ENCODE measurements at regions not wholly inside any gene's neighbourhood (a gene's known extent, or its start where the extent isn't known, plus 50 kb on each side); places are given as distances from the start of the nearest gene placed in this dataset.

DNA sequence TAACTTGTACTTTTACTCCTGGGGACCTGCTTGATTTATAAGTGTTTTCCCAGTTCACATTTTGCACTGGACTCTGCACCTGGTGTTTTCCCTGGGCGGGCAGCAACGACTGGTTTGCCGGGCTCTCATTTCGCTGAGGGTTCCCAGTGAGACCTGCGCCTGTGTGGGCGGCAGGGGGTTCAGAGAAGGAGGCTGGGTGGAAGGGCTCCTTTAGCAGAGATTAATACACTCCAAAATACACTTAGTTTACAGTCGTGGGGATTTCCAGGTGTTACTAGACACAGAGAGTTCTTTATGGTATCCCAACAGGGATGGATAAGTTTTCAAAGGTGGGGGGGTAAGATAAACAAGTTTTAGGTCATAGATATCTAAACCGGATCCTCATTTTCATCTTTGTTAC, 53.0 kb upstream of the SHISA3 start:
- ChIA-PET CTCF (no interaction called here), POLR2A (no interaction called here), RAD21 (ENCODE audit: low non-redundant PET in 1 of 2, low total read pairs in 2 of 2, uncharacterized antibody in 2 of 2, unreplicated experiment in 2 of 2) (no interaction called here)
- Histone ChIP-seq H3K4me3 (replicated peaks in 1 of 2; ENCODE audit: low read depth in 1 of 2, low read length in 2 of 2) (no peak overlapping the region), H3K27me3 (ENCODE audit: insufficient read depth, low read length) (no peaks in the 10 kb centered on the region), H3K4me1 (ENCODE audit: control insufficient read depth in 1 of 2, insufficient read depth in 2 of 2, low read length in 2 of 2) (no peaks in the 10 kb centered on the region; a peak in 1 of 4 replicates), H3K9ac (ENCODE audit: low read length) (no peak overlapping the region), H3K4me2 (ENCODE audit: low read length) (no peak overlapping the region), H3K9me2 (ENCODE audit: insufficient read depth) (no peaks in the 10 kb centered on the region), H3K9me3 (ENCODE audit: control insufficient read depth in 1 of 2, insufficient read depth in 1 of 2, low read depth in 1 of 2, low read length in 2 of 2) (no peaks in the 10 kb centered on the region), H3K79me2 (ENCODE audit: insufficient read depth, low read length) (no peaks in the 10 kb centered on the region), H3K36me3 (ENCODE audit: control insufficient read depth in 1 of 2, insufficient read depth in 2 of 2, low read length in 2 of 2) (no peaks in the 10 kb centered on the region), H3K27ac (ENCODE audit: low read depth, low read length) (no peak overlapping the region), H2AFZ (ENCODE audit: low read depth, low read length, poor library complexity, severe bottlenecking) (no peak overlapping the region), H4K20me1 (ENCODE audit: insufficient read depth) (no peaks in the 10 kb centered on the region)
- no peak for DNase-seq (ENCODE audit: low read depth, low spot score)
- ATAC-seq = no peak
- TF ChIP-seq ELF1 (IDR thresholded peaks at IDR 0.05; ENCODE audit: borderline replicate concordance, low read depth) (no peak), SP1 (IDR thresholded peaks at IDR 0.05; ENCODE audit: low read depth) (no peak), FOSL1 (IDR thresholded peaks at IDR 0.05; ENCODE audit: low read depth) (no peak), CEBPB (IDR thresholded peaks at IDR 0.05; ENCODE audit: low read depth) (no peak), ATF3 (IDR thresholded peaks at IDR 0.05) (no peak), EZH2phosphoT487 (IDR thresholded peaks at IDR 0.05; ENCODE audit: borderline replicate concordance) (no peak), SRF (IDR thresholded peaks at IDR 0.05; ENCODE audit: low read depth) (no peak), JUND (IDR thresholded peaks at IDR 0.05) (no peak), RAD21 (IDR thresholded peaks at IDR 0.05; ENCODE audit: low read depth) (no peak), REST (IDR thresholded peaks at IDR 0.05; ENCODE audit: low read depth) (no peak), POLR2AphosphoS5 (IDR thresholded peaks at IDR 0.05; ENCODE audit: low read depth, low read length) (no peak), EGR1 (IDR thresholded peaks at IDR 0.05; ENCODE audit: low read depth) (no peak), TCF7L2 (IDR thresholded peaks at IDR 0.05; ENCODE audit: borderline replicate concordance, extremely low read depth, insufficient read depth, insufficient read length) (no peak), CBX3 (IDR thresholded peaks at IDR 0.05; ENCODE audit: low read depth) (no peak), ZBTB33 (IDR thresholded peaks at IDR 0.05; ENCODE audit: extremely low read depth, insufficient replicate concordance, low read length) (no peak)
- TF ChIP-seq, protein P1, sequence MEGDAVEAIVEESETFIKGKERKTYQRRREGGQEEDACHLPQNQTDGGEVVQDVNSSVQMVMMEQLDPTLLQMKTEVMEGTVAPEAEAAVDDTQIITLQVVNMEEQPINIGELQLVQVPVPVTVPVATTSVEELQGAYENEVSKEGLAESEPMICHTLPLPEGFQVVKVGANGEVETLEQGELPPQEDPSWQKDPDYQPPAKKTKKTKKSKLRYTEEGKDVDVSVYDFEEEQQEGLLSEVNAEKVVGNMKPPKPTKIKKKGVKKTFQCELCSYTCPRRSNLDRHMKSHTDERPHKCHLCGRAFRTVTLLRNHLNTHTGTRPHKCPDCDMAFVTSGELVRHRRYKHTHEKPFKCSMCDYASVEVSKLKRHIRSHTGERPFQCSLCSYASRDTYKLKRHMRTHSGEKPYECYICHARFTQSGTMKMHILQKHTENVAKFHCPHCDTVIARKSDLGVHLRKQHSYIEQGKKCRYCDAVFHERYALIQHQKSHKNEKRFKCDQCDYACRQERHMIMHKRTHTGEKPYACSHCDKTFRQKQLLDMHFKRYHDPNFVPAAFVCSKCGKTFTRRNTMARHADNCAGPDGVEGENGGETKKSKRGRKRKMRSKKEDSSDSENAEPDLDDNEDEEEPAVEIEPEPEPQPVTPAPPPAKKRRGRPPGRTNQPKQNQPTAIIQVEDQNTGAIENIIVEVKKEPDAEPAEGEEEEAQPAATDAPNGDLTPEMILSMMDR (IDR thresholded peaks at IDR 0.05 in 2 of 3, conservative IDR thresholded peaks at IDR 0.05 in 1 of 3; ENCODE audit: borderline replicate concordance in 1 of 3, insufficient read depth in 1 of 3, low read depth in 2 of 3, low read length in 2 of 3) = no peak
- intact Hi-C loops (cut with micrococcal nuclease) = no loop called here
- BruUV-seq (replicated peaks) = no TSS peak

Data from HCT116 (cell line).